GM12878 (cell line): ENCODE measurements at regions not wholly inside any gene's neighbourhood (a gene's known extent, or its start where the extent isn't known, plus 50 kb on each side); places are given as distances from the start of the nearest gene placed in this dataset.

Experiments
- POLR2AphosphoS5 ChIP-seq: IDR thresholded peaks from 2 replicates; pipeline ENCODE4 v1.6.1; 2011; ENCODE audit warnings: mild to moderate bottlenecking, low read length, inconsistent platforms
- TCF7 ChIP-seq: IDR thresholded peaks from 2 replicates; pipeline ENCODE4 v1.6.1; 2014; ENCODE audit warnings: antibody characterized with exemption, borderline replicate concordance

DNA sequence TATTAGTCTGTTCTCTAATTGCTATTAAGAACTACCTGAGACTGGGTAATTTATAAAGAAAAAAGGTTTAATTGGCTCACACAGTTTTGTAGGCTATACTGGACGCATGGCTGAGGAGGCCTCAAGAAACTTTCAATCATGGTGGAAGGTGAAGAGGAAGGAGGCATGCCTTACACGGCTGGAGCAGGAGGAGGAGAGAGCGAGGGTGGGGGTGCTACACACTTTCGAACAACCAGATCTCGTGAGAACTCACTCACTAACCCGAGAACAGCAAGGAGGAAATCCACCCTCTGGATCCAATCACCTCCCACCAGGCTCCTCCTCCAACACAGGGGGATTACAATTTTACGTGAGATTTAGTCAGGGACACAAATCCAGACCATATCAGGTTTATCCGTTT lies 90.0 kb downstream of the RMI1 start:
- TF ChIP-seq TCF7: no peak
- TF ChIP-seq POLR2AphosphoS5: no peak
